B cell (primary cell): ENCODE measurements at regions not wholly inside any gene's neighbourhood (a gene's known extent, or its start where the extent isn't known, plus 50 kb on each side); places are given as distances from the start of the nearest gene placed in this dataset.

Experiments
- EZH2 ChIP-seq: IDR thresholded peaks from 2 replicates; pipeline ENCODE4 v1.6.1; 2012; ENCODE audit warnings: borderline replicate concordance, low read depth, mild to moderate bottlenecking, moderate library complexity, low read length; ENCODE audit not compliant: insufficient read depth, poor library complexity, severe bottlenecking
- TF ChIP-seq, protein P1 (sequence below): fragments of 200-600 bp; IDR thresholded peaks from one replicate; pipeline ENCODE4 v1.8.0; 2022; ENCODE audit warnings: antibody characterized with exemption, mild to moderate bottlenecking

DNA sequence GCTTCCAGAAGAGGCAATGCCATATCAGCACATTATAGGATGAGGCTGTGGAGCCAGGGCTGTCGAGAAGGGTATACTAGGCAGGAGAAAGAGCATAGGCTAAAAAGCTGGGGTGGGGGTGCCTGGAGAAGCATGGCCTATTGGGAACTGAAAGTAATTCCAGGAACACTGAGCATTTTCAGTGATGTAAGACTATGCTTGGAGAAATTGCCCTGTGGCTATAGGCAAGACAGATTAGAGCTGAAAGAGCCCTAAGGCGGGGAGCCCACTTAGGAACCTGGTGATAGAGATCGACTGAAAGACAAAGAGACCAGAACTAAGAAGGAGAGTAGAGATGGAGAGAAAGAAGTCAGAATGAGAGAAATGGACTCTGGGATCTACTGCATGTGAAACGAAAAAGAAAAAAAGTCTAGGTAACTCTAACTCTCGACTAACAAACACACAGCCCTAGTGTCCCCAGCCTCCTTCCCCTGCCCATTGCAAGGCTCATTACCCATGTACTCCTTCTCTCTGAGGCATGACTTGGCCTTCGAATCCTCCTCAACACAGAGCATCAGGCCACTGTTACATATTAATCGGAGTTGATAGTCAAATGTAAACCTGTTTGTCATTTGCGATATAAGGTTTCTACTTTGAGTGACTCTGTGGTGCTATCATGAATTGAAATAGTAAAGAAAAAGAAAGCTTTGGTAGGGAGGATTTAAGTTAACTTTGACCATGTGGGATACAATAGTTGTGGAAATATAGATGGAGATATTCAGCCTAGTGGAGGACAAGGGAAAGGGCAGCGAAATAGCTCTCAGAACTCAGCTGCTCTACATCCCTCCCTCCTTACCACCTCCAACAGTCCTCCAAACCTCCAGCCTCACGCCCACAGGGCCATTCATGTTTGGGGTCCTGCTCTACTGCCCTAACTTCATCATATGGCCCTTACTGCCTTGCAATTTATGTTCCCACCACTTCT, 52.3 kb upstream of the BMAL1 start:
- TF ChIP-seq, protein P1, sequence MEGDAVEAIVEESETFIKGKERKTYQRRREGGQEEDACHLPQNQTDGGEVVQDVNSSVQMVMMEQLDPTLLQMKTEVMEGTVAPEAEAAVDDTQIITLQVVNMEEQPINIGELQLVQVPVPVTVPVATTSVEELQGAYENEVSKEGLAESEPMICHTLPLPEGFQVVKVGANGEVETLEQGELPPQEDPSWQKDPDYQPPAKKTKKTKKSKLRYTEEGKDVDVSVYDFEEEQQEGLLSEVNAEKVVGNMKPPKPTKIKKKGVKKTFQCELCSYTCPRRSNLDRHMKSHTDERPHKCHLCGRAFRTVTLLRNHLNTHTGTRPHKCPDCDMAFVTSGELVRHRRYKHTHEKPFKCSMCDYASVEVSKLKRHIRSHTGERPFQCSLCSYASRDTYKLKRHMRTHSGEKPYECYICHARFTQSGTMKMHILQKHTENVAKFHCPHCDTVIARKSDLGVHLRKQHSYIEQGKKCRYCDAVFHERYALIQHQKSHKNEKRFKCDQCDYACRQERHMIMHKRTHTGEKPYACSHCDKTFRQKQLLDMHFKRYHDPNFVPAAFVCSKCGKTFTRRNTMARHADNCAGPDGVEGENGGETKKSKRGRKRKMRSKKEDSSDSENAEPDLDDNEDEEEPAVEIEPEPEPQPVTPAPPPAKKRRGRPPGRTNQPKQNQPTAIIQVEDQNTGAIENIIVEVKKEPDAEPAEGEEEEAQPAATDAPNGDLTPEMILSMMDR: no peak
- TF ChIP-seq EZH2: no peak
